ENCODE measurements at regions not wholly inside any gene's neighbourhood (a gene's known extent, or its start where the extent isn't known, plus 50 kb on each side); places are given as distances from the start of the nearest gene placed in this dataset.

- Histone ChIP-seq H3K36me3 (ENCODE audit: control insufficient read depth, insufficient read depth, low read length) (peaks cover 2% of the 10 kb centered on the region), H3K4me3 (ENCODE audit: low read depth, low read length) (no peak overlapping the region), H3K27me3 (ENCODE audit: control insufficient read depth, insufficient read depth, low read length) (no peaks in the 10 kb centered on the region), H3K4me1 (ENCODE audit: control insufficient read depth, insufficient read depth, low read length) (peaks cover 8% of the 10 kb centered on the region), H3K9ac (ENCODE audit: low read depth, low read length) (no peak overlapping the region), H3K9me3 (ENCODE audit: control insufficient read depth, insufficient read depth, low read length) (no peaks in the 10 kb centered on the region)
Observed at GRCh38 chr11:116225784-116226585, 546.8 kb downstream of the BUD13 start.

DNA sequence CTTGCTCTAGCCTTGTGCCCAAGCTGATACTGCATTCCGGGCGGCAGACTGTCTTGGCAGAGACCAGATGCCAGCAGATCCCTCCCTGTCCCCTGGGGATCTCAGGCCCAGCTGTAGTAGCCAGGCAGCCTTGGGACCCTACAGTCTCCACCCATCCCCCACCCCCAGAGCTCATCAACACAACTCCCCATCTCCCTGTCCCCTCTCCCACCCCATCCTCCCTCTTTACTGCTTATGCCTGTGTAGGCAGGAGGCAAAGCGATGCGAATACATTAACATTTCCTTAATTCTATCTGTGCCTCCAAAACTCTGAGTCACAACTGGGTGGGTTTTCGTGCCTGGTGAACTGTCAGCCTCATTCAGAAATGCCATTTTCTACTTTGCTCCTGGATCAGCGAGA, 547.6 kb downstream of the BUD13 start:
- Histone ChIP-seq H3K4me1 (ENCODE audit: control insufficient read depth, insufficient read depth, low read length) (peaks cover 8% of the 10 kb centered on the region), H3K9ac (ENCODE audit: low read depth, low read length) (no peak overlapping the region), H3K4me3 (ENCODE audit: low read depth, low read length) (no peak overlapping the region), H3K9me3 (ENCODE audit: control insufficient read depth, insufficient read depth, low read length) (no peaks in the 10 kb centered on the region), H3K27me3 (ENCODE audit: control insufficient read depth, insufficient read depth, low read length) (no peaks in the 10 kb centered on the region), H3K36me3 (ENCODE audit: control insufficient read depth, insufficient read depth, low read length) (peaks cover 2% of the 10 kb centered on the region)

GRCh38 chr11:116224889-116225200, 547.9 kb downstream of the BUD13 start:
- Histone ChIP-seq H3K4me3 (ENCODE audit: low read depth, low read length) (no peak overlapping the region), H3K9me3 (ENCODE audit: control insufficient read depth, insufficient read depth, low read length) (no peaks in the 10 kb centered on the region), H3K36me3 (ENCODE audit: control insufficient read depth, insufficient read depth, low read length) (peaks cover 2% of the 10 kb centered on the region), H3K4me1 (ENCODE audit: control insufficient read depth, insufficient read depth, low read length) (peaks cover 8% of the 10 kb centered on the region), H3K9ac (ENCODE audit: low read depth, low read length) (no peak overlapping the region), H3K27me3 (ENCODE audit: control insufficient read depth, insufficient read depth, low read length) (no peaks in the 10 kb centered on the region)

- H3K9me3 ChIP-seq (ENCODE audit: control insufficient read depth, insufficient read depth, low read length) = no peaks in the 10 kb centered on the region
- peaks cover 8% of the 10 kb centered on the region for H3K4me1 ChIP-seq (ENCODE audit: control insufficient read depth, insufficient read depth, low read length)
Observed at GRCh38 chr11:116224154-116224888, 548.5 kb downstream of the BUD13 start.

GRCh38 chr11:116221351-116221750, 551.4 kb downstream of the BUD13 start:
- no peak overlapping the region for H3K4me3 ChIP-seq (ENCODE audit: low read depth, low read length)
- H3K36me3 ChIP-seq (ENCODE audit: control insufficient read depth, insufficient read depth, low read length) = no peaks in the 10 kb centered on the region
- peaks cover 8% of the 10 kb centered on the region for H3K4me1 ChIP-seq (ENCODE audit: control insufficient read depth, insufficient read depth, low read length)
- H3K9ac ChIP-seq (ENCODE audit: low read depth, low read length) = no peak overlapping the region
- no peaks in the 10 kb centered on the region for H3K9me3 ChIP-seq (ENCODE audit: control insufficient read depth, insufficient read depth, low read length)
- H3K27me3 ChIP-seq (ENCODE audit: control insufficient read depth, insufficient read depth, low read length) = no peaks in the 10 kb centered on the region

More at GRCh38 chr11:116224154-116224888, 548.5 kb downstream of the BUD13 start:
- H3K27me3 ChIP-seq (ENCODE audit: control insufficient read depth, insufficient read depth, low read length) = no peaks in the 10 kb centered on the region
- H3K36me3 ChIP-seq (ENCODE audit: control insufficient read depth, insufficient read depth, low read length) = peaks cover 2% of the 10 kb centered on the region
- no peak overlapping the region for H3K9ac ChIP-seq (ENCODE audit: low read depth, low read length)
- H3K4me3 ChIP-seq (ENCODE audit: low read depth, low read length) = no peak overlapping the region

- H3K9ac ChIP-seq (ENCODE audit: low read depth, low read length) = no peak overlapping the region
- no peaks in the 10 kb centered on the region for H3K9me3 ChIP-seq (ENCODE audit: control insufficient read depth, insufficient read depth, low read length)
- no peaks in the 10 kb centered on the region for H3K4me1 ChIP-seq (ENCODE audit: control insufficient read depth, insufficient read depth, low read length)
- no peaks in the 10 kb centered on the region for H3K27me3 ChIP-seq (ENCODE audit: control insufficient read depth, insufficient read depth, low read length)
- H3K4me3 ChIP-seq (ENCODE audit: low read depth, low read length) = no peak overlapping the region
- H3K36me3 ChIP-seq (ENCODE audit: control insufficient read depth, insufficient read depth, low read length) = no peaks in the 10 kb centered on the region
Observed at GRCh38 chr11:116219171-116219635, 553.6 kb downstream of the BUD13 start.

GRCh38 chr11:116217441-116217840, 555.3 kb downstream of the BUD13 start:
- no peaks in the 10 kb centered on the region for H3K4me1 ChIP-seq (ENCODE audit: control insufficient read depth, insufficient read depth, low read length)
- no peaks in the 10 kb centered on the region for H3K36me3 ChIP-seq (ENCODE audit: control insufficient read depth, insufficient read depth, low read length)
- no peaks in the 10 kb centered on the region for H3K27me3 ChIP-seq (ENCODE audit: control insufficient read depth, insufficient read depth, low read length)
- no peak overlapping the region for H3K9ac ChIP-seq (ENCODE audit: low read depth, low read length)
- no peak overlapping the region for H3K4me3 ChIP-seq (ENCODE audit: low read depth, low read length)
- H3K9me3 ChIP-seq (ENCODE audit: control insufficient read depth, insufficient read depth, low read length) = no peaks in the 10 kb centered on the region

DNA sequence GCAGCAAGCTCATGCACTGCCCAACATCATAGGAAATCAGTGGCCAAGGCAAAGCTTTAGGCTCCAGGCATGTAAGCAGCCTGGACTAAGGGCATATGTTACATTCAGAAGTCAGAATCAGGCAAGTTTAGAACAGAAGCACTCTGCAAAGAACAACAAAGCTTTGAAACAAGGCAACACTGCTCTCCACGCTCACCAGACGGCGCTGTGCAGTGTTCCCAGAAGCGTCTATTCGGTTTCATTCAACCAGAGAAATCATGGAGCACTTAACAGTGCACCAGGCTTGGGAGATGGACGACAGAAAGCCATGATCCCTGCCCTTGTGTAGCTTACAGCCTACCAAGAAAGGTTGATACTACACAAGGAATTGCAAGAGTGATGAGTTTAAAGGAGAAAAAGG, 555.8 kb downstream of the BUD13 start:
- Histone ChIP-seq H3K9ac (ENCODE audit: low read depth, low read length) (no peak overlapping the region), H3K4me1 (ENCODE audit: control insufficient read depth, insufficient read depth, low read length) (no peaks in the 10 kb centered on the region), H3K27me3 (ENCODE audit: control insufficient read depth, insufficient read depth, low read length) (no peaks in the 10 kb centered on the region), H3K9me3 (ENCODE audit: control insufficient read depth, insufficient read depth, low read length) (no peaks in the 10 kb centered on the region), H3K36me3 (ENCODE audit: control insufficient read depth, insufficient read depth, low read length) (no peaks in the 10 kb centered on the region), H3K4me3 (ENCODE audit: low read depth, low read length) (no peak overlapping the region)

DNA sequence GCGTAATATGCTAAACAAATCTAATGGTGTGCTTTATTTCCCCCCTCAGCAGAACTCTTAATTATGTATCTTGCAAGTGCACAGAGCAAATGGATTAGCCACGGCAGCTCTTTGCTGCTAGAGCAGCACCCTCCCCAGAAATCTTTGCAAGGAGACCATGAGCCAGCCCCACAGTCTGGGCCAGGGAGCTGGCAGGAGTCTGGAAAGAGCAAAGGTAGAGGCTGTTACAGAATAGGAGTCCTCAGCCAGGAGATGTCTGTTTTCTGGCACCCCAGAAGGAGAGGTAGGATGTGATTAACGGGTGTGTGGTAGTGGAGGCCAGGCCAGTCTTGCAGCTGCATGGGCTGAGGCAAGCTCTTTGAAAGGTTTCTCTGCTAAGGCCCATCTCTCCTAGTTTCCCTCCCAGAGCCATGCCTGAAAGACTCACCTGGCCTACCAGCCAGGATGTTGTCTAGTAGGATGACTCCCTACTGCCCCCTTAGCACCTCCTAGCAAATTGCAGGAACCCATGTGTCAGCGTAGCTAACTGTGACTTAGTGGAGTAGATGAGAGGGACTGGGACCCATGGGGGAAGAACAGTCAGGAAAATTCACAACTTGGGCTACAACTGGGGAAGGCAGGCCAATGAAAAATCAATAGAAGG, 557.2 kb downstream of the BUD13 start:
- Histone ChIP-seq H3K27me3 (ENCODE audit: control insufficient read depth, insufficient read depth, low read length) (no peaks in the 10 kb centered on the region), H3K9ac (ENCODE audit: low read depth, low read length) (no peak overlapping the region), H3K36me3 (ENCODE audit: control insufficient read depth, insufficient read depth, low read length) (no peaks in the 10 kb centered on the region), H3K4me3 (ENCODE audit: low read depth, low read length) (no peak overlapping the region), H3K9me3 (ENCODE audit: control insufficient read depth, insufficient read depth, low read length) (no peaks in the 10 kb centered on the region), H3K4me1 (ENCODE audit: control insufficient read depth, insufficient read depth, low read length) (no peaks in the 10 kb centered on the region)

GRCh38 chr11:116211147-116211546, 561.6 kb downstream of the BUD13 start:
- Histone ChIP-seq H3K27me3 (ENCODE audit: control insufficient read depth, insufficient read depth, low read length) (no peaks in the 10 kb centered on the region), H3K4me1 (ENCODE audit: control insufficient read depth, insufficient read depth, low read length) (no peaks in the 10 kb centered on the region), H3K4me3 (ENCODE audit: low read depth, low read length) (no peak overlapping the region), H3K9ac (ENCODE audit: low read depth, low read length) (no peak overlapping the region), H3K9me3 (ENCODE audit: control insufficient read depth, insufficient read depth, low read length) (no peaks in the 10 kb centered on the region), H3K36me3 (ENCODE audit: control insufficient read depth, insufficient read depth, low read length) (no peaks in the 10 kb centered on the region)

DNA sequence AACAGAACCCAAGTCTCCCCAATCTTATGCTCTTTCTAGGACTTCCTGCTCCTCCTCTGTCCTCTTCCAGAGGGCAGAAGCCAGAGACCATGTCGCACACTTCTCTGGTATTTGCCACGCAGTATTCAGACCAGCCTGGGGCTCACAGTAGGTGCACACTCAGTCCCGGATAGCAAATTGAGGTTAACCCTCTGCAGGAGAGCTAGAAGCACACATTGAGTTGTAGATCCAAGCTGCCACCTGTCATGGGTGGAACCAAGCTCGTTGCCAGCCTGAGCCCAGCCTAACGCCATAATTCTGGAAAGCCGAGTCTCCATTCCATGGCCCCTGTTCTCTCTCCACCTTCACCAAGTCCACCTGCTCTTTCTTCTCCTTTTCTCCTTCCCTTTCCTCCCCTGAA, 562.1 kb downstream of the BUD13 start:
- no peaks in the 10 kb centered on the region for H3K36me3 ChIP-seq (ENCODE audit: control insufficient read depth, insufficient read depth, low read length)
- no peak overlapping the region for H3K4me3 ChIP-seq (ENCODE audit: low read depth, low read length)
- no peaks in the 10 kb centered on the region for H3K9me3 ChIP-seq (ENCODE audit: control insufficient read depth, insufficient read depth, low read length)
- no peak overlapping the region for H3K9ac ChIP-seq (ENCODE audit: low read depth, low read length)
- H3K27me3 ChIP-seq (ENCODE audit: control insufficient read depth, insufficient read depth, low read length) = no peaks in the 10 kb centered on the region
- no peaks in the 10 kb centered on the region for H3K4me1 ChIP-seq (ENCODE audit: control insufficient read depth, insufficient read depth, low read length)

DNA sequence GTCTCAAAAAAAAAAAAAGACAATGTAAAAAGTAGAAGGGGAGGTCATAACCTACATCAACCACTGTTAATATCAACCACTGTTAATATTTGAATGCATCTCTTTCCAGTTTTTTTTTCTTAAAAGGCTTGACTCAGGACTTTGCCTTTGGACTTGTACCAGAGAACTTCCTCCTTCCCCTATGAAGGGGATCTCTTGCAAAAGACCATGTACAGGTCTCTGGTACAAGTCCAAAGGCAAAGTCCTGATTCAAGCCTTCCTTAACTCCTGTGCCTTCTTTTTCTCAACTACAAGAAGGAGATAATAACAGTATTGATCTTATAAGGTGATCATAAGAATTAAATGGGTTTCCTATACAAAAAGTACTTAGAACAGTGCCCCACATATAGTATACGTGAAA, 563.5 kb downstream of the BUD13 start:
- Histone ChIP-seq H3K4me1 (ENCODE audit: control insufficient read depth, insufficient read depth, low read length) (no peaks in the 10 kb centered on the region), H3K9me3 (ENCODE audit: control insufficient read depth, insufficient read depth, low read length) (no peaks in the 10 kb centered on the region), H3K36me3 (ENCODE audit: control insufficient read depth, insufficient read depth, low read length) (no peaks in the 10 kb centered on the region), H3K27me3 (ENCODE audit: control insufficient read depth, insufficient read depth, low read length) (no peaks in the 10 kb centered on the region), H3K9ac (ENCODE audit: low read depth, low read length) (no peak overlapping the region), H3K4me3 (ENCODE audit: low read depth, low read length) (no peak overlapping the region)
